GM12878 (cell line): ENCODE measurements at regions not wholly inside any gene's neighbourhood (a gene's known extent, or its start where the extent isn't known, plus 50 kb on each side); places are given as distances from the start of the nearest gene placed in this dataset.

Experiments
- ATAC-seq: fragments of 200-7000 bp; cut with Tn5 transposase; 3 replicates; pipeline ENCODE4 v1.9.1; 2020; ENCODE audit warnings: mild to moderate bottlenecking, moderate library complexity
- BruUV-seq: library from RNA; stranded (reverse); fragments of 400-500 nt; replicated peaks from 2 replicates; lab custom pipeline; 2021; lab: Mats Ljungman, UMichigan
- CTCF ChIA-PET: fragments of 300-600 bp; sonication (Branson Sonifier 250); formaldehyde crosslinking; extraction: SDS; loops from one replicate; lab custom pipeline; 2021; ENCODE audit warnings: inconsistent platforms; lab: Yijun Ruan, JAX
- POLR2A ChIA-PET: fragments of 350-600 bp; formaldehyde crosslinking; extraction: SDS; loops from one replicate; lab custom pipeline; 2021; ENCODE audit warnings: inconsistent platforms; lab: Charles Lee
- RAD21 ChIA-PET: fragments of 300-600 bp; sonication (Branson Sonifier 250); formaldehyde crosslinking; loops from one replicate; lab custom pipeline; 2023; ENCODE audit warnings: antibody characterized with exemption; ENCODE audit not compliant: unreplicated experiment; lab: Charles Lee
- SMC1A ChIA-PET: fragments of 300-600 bp; sonication (Branson Sonifier 250); formaldehyde crosslinking; loops from one replicate; lab custom pipeline; 2023; ENCODE audit not compliant: unreplicated experiment, uncharacterized antibody; lab: Charles Lee
- DNase-seq: peaks from one replicate; pipeline ENCODE4 v3.0.0-alpha.2; 2011; ENCODE audit warnings: low read depth, low spot score
- FAIRE-seq: peaks from 3 replicates; lab custom pipeline; 2011; peaks lifted over from hg19 to GRCh38; lab: Jason Lieb, UNC
- H2AFZ ChIP-seq: 2 replicates; pipeline ENCODE4 v1.6.0; 2011; ENCODE audit warnings: low read depth, low read length, control low read depth; ENCODE audit not compliant: control insufficient read depth
- H3K27ac ChIP-seq: 2 replicates; pipeline ENCODE4 v1.5.1; 2011; ENCODE audit warnings: control low read depth; ENCODE audit not compliant: control insufficient read depth, insufficient read depth
- H3K27me3 ChIP-seq, 2 experiments: replicated peaks in 1 of 2; 2 replicates each; pipeline versions ENCODE4 v1.6.0 to v1.6.1; 2011; ENCODE audit warnings: low read length in 1 of 2; ENCODE audit not compliant: control insufficient read depth in 2 of 2, insufficient read depth in 2 of 2
- H3K36me3 ChIP-seq, 2 experiments: 2 replicates each; pipeline ENCODE4 v1.5.1; 2011; ENCODE audit warnings: low read length in 1 of 2; ENCODE audit not compliant: control insufficient read depth in 2 of 2, insufficient read depth in 2 of 2
- H3K4me1 ChIP-seq: 2 replicates; pipeline ENCODE4 v1.6.1; 2011; ENCODE audit warnings: mild to moderate bottlenecking, low read length, moderate library complexity, mixed read lengths; ENCODE audit not compliant: control insufficient read depth, insufficient read depth
- H3K4me2 ChIP-seq: 2 replicates; pipeline ENCODE4 v1.6.0; 2011; ENCODE audit warnings: control low read depth; ENCODE audit not compliant: control insufficient read depth, insufficient read depth
- H3K4me3 ChIP-seq: fragments of 200-600 bp; sonication (generic); 2 replicates; pipeline ENCODE4 v1.5.1; 2016
- H3K79me2 ChIP-seq: 2 replicates; pipeline ENCODE4 v1.6.0; 2011; ENCODE audit warnings: low read length; ENCODE audit not compliant: control insufficient read depth, insufficient read depth
- H3K9ac ChIP-seq: 2 replicates; pipeline ENCODE4 v1.8.0; 2011; ENCODE audit warnings: low read length, control low read depth, mixed read lengths; ENCODE audit not compliant: control insufficient read depth, insufficient read depth
- H3K9me3 ChIP-seq: replicated peaks from 3 replicates; pipeline ENCODE4 v1.5.1; 2011; ENCODE audit warnings: mild to moderate bottlenecking, low read length; ENCODE audit not compliant: control insufficient read depth, insufficient read depth
- H4K20me1 ChIP-seq: 2 replicates; pipeline ENCODE4 v1.6.0; 2011; ENCODE audit not compliant: control insufficient read depth, insufficient read depth
- EZH2 ChIP-seq: IDR thresholded peaks from 2 replicates; pipeline ENCODE4 v1.6.1; 2012; ENCODE audit warnings: low read depth, mild to moderate bottlenecking, control low read depth, inconsistent platforms, low read length, borderline replicate concordance; ENCODE audit not compliant: control insufficient read depth
- GATAD2B ChIP-seq: fragments of 450-650 bp; conservative IDR thresholded peaks from 2 replicates; pipeline ENCODE4 v1.6.1; 2017; ENCODE audit warnings: low read depth, mild to moderate bottlenecking, moderate library complexity
- SIN3A ChIP-seq: IDR thresholded peaks from 2 replicates; pipeline ENCODE4 v1.6.1; 2012; ENCODE audit warnings: low read depth, low read length, improper control_type of control experiment
- TAF1 ChIP-seq: IDR thresholded peaks from 2 replicates; pipeline ENCODE4 v1.6.1; 2011; ENCODE audit warnings: mild to moderate bottlenecking, low read depth, low read length, borderline replicate concordance
- TCF12 ChIP-seq: IDR thresholded peaks from 2 replicates; pipeline ENCODE4 v1.6.1; 2011; ENCODE audit warnings: low read depth, mild to moderate bottlenecking, low read length
- TCF3 ChIP-seq: IDR thresholded peaks from 2 replicates; pipeline ENCODE4 v1.6.1; 2012; ENCODE audit warnings: low read depth, mild to moderate bottlenecking, low read length, borderline replicate concordance; ENCODE audit not compliant: insufficient read depth
- TCF7 ChIP-seq: IDR thresholded peaks from 2 replicates; pipeline ENCODE4 v1.6.1; 2014; ENCODE audit warnings: antibody characterized with exemption, borderline replicate concordance
- ZNF274 ChIP-seq: IDR thresholded peaks from one replicate; pipeline ENCODE4 v1.8.0; 2011; ENCODE audit not compliant: insufficient read length, insufficient read depth
- ZNF622 ChIP-seq: fragments of 450-650 bp; IDR thresholded peaks from 2 replicates; pipeline ENCODE4 v1.6.1; 2017; ENCODE audit warnings: mild to moderate bottlenecking, inconsistent platforms
- WGBS: methylation state at CpG from one replicate; pipeline ENCODE4 v1.1.6; 2016; ENCODE audit warnings: low lambda C conversion rate; ENCODE audit not compliant: insufficient replicate concordance, insufficient coverage; ENCODE audit errors: missing lambda C conversion rate; 5-methylcytosine and 5-hydroxymethylcytosine counted together
- in situ Hi-C: fragments of 300-500 bp; cut with MboI; formaldehyde crosslinking; loops from 9 replicates; pipeline ENCODE4 v1.14.3; 2018; ENCODE audit warnings: mixed read lengths
- intact Hi-C: fragments of 100-400 bp; cut with micrococcal nuclease; formaldehyde crosslinking; loops from one replicate; pipeline ENCODE4 v1.14.2; 2022; ENCODE audit not compliant: unreplicated experiment
- TF ChIP-seq, protein P1 (sequence below): fragments of 450-650 bp; IDR thresholded peaks from 2 replicates; pipeline ENCODE4 v1.6.1; 2017; ENCODE audit warnings: mild to moderate bottlenecking, moderate library complexity

DNA sequence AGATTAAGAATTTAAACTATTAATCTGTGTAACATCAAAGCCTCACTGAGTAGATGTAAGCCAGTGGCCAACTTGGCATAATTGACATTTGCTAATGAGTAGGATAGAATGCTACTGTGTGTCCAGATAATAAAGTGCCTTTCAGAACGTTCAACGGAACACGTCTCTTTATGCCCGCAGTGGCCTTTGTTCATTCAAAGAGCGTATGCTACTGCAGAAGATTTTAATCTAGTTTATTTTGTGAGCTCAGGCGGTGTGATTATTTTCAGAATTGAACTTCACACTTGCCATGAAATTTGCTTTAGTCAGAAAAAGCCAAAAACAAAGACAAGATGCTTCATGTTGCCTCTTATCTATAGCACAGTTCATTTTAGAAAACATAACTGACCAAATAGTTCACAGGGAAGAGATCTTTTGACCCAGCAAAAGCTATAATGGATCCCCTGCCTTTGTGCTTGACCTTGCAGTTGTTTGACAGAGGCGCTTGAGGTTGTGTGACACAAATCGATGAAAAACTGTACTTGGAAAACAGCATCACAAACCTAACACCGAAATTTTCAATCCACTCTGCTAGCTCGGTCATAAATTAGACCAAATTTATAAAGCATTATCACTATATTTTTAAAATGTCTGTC, 530.9 kb upstream of the TYRP1 start:
- H3K4me2 ChIP-seq: no peak overlapping the region
- no peaks in the 10 kb centered on the region for H3K36me3 ChIP-seq
- TF ChIP-seq SIN3A (no peak), TCF3 (no peak), TCF12 (no peak), TCF7 (no peak), ZNF274 (no peak), ZNF622 (no peak), EZH2 (no peak), TAF1 (no peak), GATAD2B (no peak)
- TF ChIP-seq, protein P1, sequence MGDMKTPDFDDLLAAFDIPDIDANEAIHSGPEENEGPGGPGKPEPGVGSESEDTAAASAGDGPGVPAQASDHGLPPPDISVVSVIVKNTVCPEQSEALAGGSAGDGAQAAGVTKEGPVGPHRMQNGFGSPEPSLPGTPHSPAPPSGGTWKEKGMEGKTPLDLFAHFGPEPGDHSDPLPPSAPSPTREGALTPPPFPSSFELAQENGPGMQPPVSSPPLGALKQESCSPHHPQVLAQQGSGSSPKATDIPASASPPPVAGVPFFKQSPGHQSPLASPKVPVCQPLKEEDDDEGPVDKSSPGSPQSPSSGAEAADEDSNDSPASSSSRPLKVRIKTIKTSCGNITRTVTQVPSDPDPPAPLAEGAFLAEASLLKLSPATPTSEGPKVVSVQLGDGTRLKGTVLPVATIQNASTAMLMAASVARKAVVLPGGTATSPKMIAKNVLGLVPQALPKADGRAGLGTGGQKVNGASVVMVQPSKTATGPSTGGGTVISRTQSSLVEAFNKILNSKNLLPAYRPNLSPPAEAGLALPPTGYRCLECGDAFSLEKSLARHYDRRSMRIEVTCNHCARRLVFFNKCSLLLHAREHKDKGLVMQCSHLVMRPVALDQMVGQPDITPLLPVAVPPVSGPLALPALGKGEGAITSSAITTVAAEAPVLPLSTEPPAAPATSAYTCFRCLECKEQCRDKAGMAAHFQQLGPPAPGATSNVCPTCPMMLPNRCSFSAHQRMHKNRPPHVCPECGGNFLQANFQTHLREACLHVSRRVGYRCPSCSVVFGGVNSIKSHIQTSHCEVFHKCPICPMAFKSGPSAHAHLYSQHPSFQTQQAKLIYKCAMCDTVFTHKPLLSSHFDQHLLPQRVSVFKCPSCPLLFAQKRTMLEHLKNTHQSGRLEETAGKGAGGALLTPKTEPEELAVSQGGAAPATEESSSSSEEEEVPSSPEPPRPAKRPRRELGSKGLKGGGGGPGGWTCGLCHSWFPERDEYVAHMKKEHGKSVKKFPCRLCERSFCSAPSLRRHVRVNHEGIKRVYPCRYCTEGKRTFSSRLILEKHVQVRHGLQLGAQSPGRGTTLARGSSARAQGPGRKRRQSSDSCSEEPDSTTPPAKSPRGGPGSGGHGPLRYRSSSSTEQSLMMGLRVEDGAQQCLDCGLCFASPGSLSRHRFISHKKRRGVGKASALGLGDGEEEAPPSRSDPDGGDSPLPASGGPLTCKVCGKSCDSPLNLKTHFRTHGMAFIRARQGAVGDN: no peak
- ChIA-PET RAD21 (no interaction called here), CTCF (no interaction called here), SMC1A (no interaction called here), POLR2A (no interaction called here)
- in situ Hi-C loops: no loop called here
- ATAC-seq (no peak), DNase-seq (no peak), FAIRE-seq (no peak)
- H3K79me2 ChIP-seq: no peaks in the 10 kb centered on the region
- no peaks in the 10 kb centered on the region for H4K20me1 ChIP-seq
- no peak overlapping the region for H2AFZ ChIP-seq
- H3K27ac ChIP-seq: no peak overlapping the region
- H3K4me1 ChIP-seq: no peaks in the 10 kb centered on the region
- WGBS: 40% methylated on average over 10 of the region's 10 CpGs
- no TSS peak for BruUV-seq
- no peak overlapping the region for H3K9ac ChIP-seq
- H3K4me3 ChIP-seq: no peak overlapping the region
- H3K9me3 ChIP-seq: no peaks in the 10 kb centered on the region
- intact Hi-C loops: no loop called here
- H3K27me3 ChIP-seq: no peaks in the 10 kb centered on the region
